ENCODE measurements at regions not wholly inside any gene's neighbourhood (a gene's known extent, or its start where the extent isn't known, plus 50 kb on each side); places are given as distances from the start of the nearest gene placed in this dataset.

DNA sequence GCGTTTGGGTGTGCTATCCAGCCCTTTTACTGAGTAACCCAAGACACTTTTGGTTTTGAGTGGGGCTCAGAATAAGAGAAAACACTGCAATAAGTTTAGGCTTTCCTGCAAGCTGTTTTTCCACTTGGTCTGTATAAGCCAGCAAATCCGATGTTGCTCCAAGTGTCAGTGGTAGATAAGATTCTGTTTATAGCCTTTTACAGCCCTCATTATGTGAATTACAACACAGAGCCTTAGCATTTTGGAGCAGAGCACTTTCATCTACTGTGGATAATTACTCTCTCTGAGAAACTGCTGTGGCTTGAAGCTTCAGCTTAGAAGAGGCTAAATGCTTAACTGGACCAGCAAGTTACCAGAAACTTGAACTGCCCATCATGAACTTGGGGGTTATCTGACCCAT is 601.1 kb downstream of the JRKL start:
- Histone ChIP-seq H3K79me2 (ENCODE audit: control insufficient read depth, insufficient read depth, low read length) (no peaks in the 10 kb centered on the region), H3K36me3 (replicated peaks in 1 of 2; ENCODE audit: control extremely low read depth in 1 of 2, control insufficient read depth in 1 of 2, extremely low read depth in 1 of 2, insufficient read depth in 2 of 2, low read length in 1 of 2) (no peaks in the 10 kb centered on the region), H3K9me3 (ENCODE audit: control extremely low read depth in 1 of 3, control insufficient read depth in 2 of 3, insufficient read depth in 1 of 3, low read length in 2 of 3) (no peaks in the 10 kb centered on the region), H3K4me1 (ENCODE audit: control insufficient read depth in 2 of 2, insufficient read depth in 2 of 2, low read length in 2 of 2) (no peaks in the 10 kb centered on the region), H2AFZ (ENCODE audit: insufficient read depth, low read depth, low read length, poor library complexity, severe bottlenecking) (no peak overlapping the region), H3K9ac (ENCODE audit: low read length) (no peak overlapping the region), H3K27me3 (replicated peaks in 1 of 4; ENCODE audit: control extremely low read depth in 1 of 4, control insufficient read depth in 3 of 4, insufficient read depth in 4 of 4, low read length in 3 of 4) (no peaks in the 10 kb centered on the region), H3K4me2 (replicated peaks; ENCODE audit: low read depth, low read length, poor library complexity, severe bottlenecking) (no peak overlapping the region), H3K27ac (ENCODE audit: low read length in 2 of 2) (no peak overlapping the region), H4K20me1 (ENCODE audit: control insufficient read depth, insufficient read depth, low read length, poor library complexity, severe bottlenecking) (no peaks in the 10 kb centered on the region), H3K4me3 (ENCODE audit: control extremely low read depth in 1 of 5, extremely low read depth in 1 of 5, insufficient read depth in 1 of 5, low read depth in 2 of 5, low read length in 4 of 5) (no peak overlapping the region)
- WGBS (ENCODE audit: insufficient coverage), result 0% methylated on average over 1 of the region's 2 CpGs
- intact Hi-C loops (cut with micrococcal nuclease), result no loop called here
- H3K27ac Mint-ChIP-seq, result no peak overlapping the region
- no peak overlapping the region for H3K4me3 Mint-ChIP-seq
- TF ChIP-seq, protein P1, sequence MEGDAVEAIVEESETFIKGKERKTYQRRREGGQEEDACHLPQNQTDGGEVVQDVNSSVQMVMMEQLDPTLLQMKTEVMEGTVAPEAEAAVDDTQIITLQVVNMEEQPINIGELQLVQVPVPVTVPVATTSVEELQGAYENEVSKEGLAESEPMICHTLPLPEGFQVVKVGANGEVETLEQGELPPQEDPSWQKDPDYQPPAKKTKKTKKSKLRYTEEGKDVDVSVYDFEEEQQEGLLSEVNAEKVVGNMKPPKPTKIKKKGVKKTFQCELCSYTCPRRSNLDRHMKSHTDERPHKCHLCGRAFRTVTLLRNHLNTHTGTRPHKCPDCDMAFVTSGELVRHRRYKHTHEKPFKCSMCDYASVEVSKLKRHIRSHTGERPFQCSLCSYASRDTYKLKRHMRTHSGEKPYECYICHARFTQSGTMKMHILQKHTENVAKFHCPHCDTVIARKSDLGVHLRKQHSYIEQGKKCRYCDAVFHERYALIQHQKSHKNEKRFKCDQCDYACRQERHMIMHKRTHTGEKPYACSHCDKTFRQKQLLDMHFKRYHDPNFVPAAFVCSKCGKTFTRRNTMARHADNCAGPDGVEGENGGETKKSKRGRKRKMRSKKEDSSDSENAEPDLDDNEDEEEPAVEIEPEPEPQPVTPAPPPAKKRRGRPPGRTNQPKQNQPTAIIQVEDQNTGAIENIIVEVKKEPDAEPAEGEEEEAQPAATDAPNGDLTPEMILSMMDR (IDR thresholded peaks at IDR 0.05), result no peak
- no peak for TF ChIP-seq EZH2 (IDR thresholded peaks at IDR 0.05; ENCODE audit: borderline replicate concordance, insufficient read depth, low read depth, low read length, poor library complexity, severe bottlenecking)
- CTCF ChIA-PET, result no interaction called here
- H3K27me3 Mint-ChIP-seq, result no peaks in the 10 kb centered on the region
- no peaks in the 10 kb centered on the region for H3K4me1 Mint-ChIP-seq
- no peak for ATAC-seq (ENCODE audit: low read depth)
- DNase-seq, result no peak
- POLR2A ChIA-PET, result no interaction called here
- peaks cover 2% of the 10 kb centered on the region for H3K9me3 Mint-ChIP-seq (ENCODE audit: insufficient read depth)

DNA sequence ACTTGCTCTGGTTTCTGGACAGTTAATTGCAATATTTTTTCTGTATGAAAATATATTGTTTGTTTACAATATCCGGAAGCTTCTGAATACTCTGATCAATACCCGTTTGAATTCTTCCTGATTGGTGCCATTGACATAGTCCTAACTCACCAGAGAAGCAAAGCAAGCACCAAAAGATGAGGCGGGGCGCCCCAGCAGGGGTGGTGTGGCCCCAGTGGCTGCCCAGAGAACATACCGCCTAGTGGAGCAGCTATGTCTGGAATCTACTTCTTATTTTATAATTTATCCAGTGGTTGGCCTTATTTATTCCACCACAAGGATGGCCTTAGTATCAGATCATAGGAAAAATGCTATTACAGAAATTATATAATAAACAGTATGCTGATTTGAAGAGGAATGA is 610.7 kb downstream of the JRKL start:
- H3K4me3 ChIP-seq (ENCODE audit: control extremely low read depth in 1 of 5, extremely low read depth in 1 of 5, insufficient read depth in 1 of 5, low read depth in 2 of 5, low read length in 4 of 5), result no peak overlapping the region
- H3K4me3 Mint-ChIP-seq, result no peak overlapping the region
- H3K79me2 ChIP-seq (ENCODE audit: control insufficient read depth, insufficient read depth, low read length), result no peaks in the 10 kb centered on the region
- H4K20me1 ChIP-seq (ENCODE audit: control insufficient read depth, insufficient read depth, low read length, poor library complexity, severe bottlenecking), result no peaks in the 10 kb centered on the region
- POLR2A ChIA-PET, result no interaction called here
- H3K27me3 ChIP-seq (replicated peaks in 1 of 4; ENCODE audit: control extremely low read depth in 1 of 4, control insufficient read depth in 3 of 4, insufficient read depth in 4 of 4, low read length in 3 of 4), result no peaks in the 10 kb centered on the region
- no peak overlapping the region for H3K4me2 ChIP-seq (replicated peaks; ENCODE audit: low read depth, low read length, poor library complexity, severe bottlenecking)
- no peaks in the 10 kb centered on the region for H3K36me3 ChIP-seq (replicated peaks in 1 of 2; ENCODE audit: control extremely low read depth in 1 of 2, control insufficient read depth in 1 of 2, extremely low read depth in 1 of 2, insufficient read depth in 2 of 2, low read length in 1 of 2)
- no peaks in the 10 kb centered on the region for H3K9me3 ChIP-seq (ENCODE audit: control extremely low read depth in 1 of 3, control insufficient read depth in 2 of 3, insufficient read depth in 1 of 3, low read length in 2 of 3)
- no peak for ATAC-seq (ENCODE audit: low read depth)
- 87% methylated on average over 3 of the region's 5 CpGs for WGBS (ENCODE audit: insufficient coverage)
- no peak for DNase-seq
- H3K4me1 Mint-ChIP-seq, result no peaks in the 10 kb centered on the region
- no peak for TF ChIP-seq EZH2 (IDR thresholded peaks at IDR 0.05; ENCODE audit: borderline replicate concordance, insufficient read depth, low read depth, low read length, poor library complexity, severe bottlenecking)
- TF ChIP-seq, protein P1 (IDR thresholded peaks at IDR 0.05), result no peak
- no peaks in the 10 kb centered on the region for H3K4me1 ChIP-seq (ENCODE audit: control insufficient read depth in 2 of 2, insufficient read depth in 2 of 2, low read length in 2 of 2)
- H2AFZ ChIP-seq (ENCODE audit: insufficient read depth, low read depth, low read length, poor library complexity, severe bottlenecking), result no peak overlapping the region
- H3K9ac ChIP-seq (ENCODE audit: low read length), result no peak overlapping the region
- CTCF ChIA-PET, result no interaction called here
- H3K9me3 Mint-ChIP-seq (ENCODE audit: insufficient read depth), result no peaks in the 10 kb centered on the region
- no peaks in the 10 kb centered on the region for H3K27me3 Mint-ChIP-seq
- H3K27ac ChIP-seq (ENCODE audit: low read length in 2 of 2), result no peak overlapping the region
- no peak overlapping the region for H3K27ac Mint-ChIP-seq
- intact Hi-C loops (cut with micrococcal nuclease), result no loop called here
